H1 (cell line): ENCODE measurements at regions not wholly inside any gene's neighbourhood (a gene's known extent, or its start where the extent isn't known, plus 50 kb on each side); places are given as distances from the start of the nearest gene placed in this dataset.

Experiments
- CTCF ChIA-PET: fragments of 300-600 bp; sonication (Branson Sonifier 250); formaldehyde crosslinking; loops from one replicate; lab custom pipeline; 2021; ENCODE audit not compliant: partially characterized antibody; lab: Charles Lee
- POLR2A ChIA-PET: fragments of 300-600 bp; sonication (Branson Sonifier 250); formaldehyde crosslinking; loops from one replicate; lab custom pipeline; 2021; ENCODE audit warnings: inconsistent platforms; ENCODE audit not compliant: partially characterized antibody; lab: Charles Lee
- DNase-seq, 2 experiments: peaks; one replicate each; pipeline versions ENCODE4 v3.0.0 to v3.0.0-alpha.2; 2010 to 2022; ENCODE audit warnings: low spot score in 2 of 2, low read depth in 1 of 2, mixed read lengths in 1 of 2
- FAIRE-seq: peaks from 2 replicates; lab custom pipeline; 2011; peaks lifted over from hg19 to GRCh38; lab: Jason Lieb, UNC
- H2AFZ ChIP-seq: 2 replicates; pipeline ENCODE4 v1.8.1; 2012; ENCODE audit warnings: low read length, inconsistent platforms
- H2AK5ac ChIP-seq: 2 replicates; pipeline ENCODE4 v1.6.1; 2013; ENCODE audit warnings: low read depth, low read length
- H2BK120ac ChIP-seq: replicated peaks from 2 replicates; pipeline ENCODE3; 2013; ENCODE audit warnings: low read depth, low read length, inconsistent platforms
- H2BK12ac ChIP-seq: 2 replicates; pipeline ENCODE4 v1.6.1; 2013; ENCODE audit warnings: low read depth, low read length
- H2BK15ac ChIP-seq: 2 replicates; pipeline ENCODE4 v1.6.1; 2013; ENCODE audit warnings: low read length
- H2BK20ac ChIP-seq: 2 replicates; pipeline ENCODE4 v1.6.1; 2013; ENCODE audit warnings: low read length
- H2BK5ac ChIP-seq: 2 replicates; pipeline ENCODE4 v1.6.1; 2013; ENCODE audit warnings: low read depth, low read length
- H3K14ac ChIP-seq: 2 replicates; pipeline ENCODE4 v1.6.1; 2013; ENCODE audit warnings: inconsistent platforms; ENCODE audit not compliant: insufficient read length
- H3K18ac ChIP-seq: 2 replicates; pipeline ENCODE4 v1.6.1; 2013; ENCODE audit warnings: low read length; ENCODE audit errors: extremely low read depth
- H3K23ac ChIP-seq: 2 replicates; pipeline ENCODE4 v1.6.1; 2013; ENCODE audit warnings: inconsistent platforms; ENCODE audit not compliant: insufficient read length
- H3K23me2 ChIP-seq: 2 replicates; pipeline ENCODE4 v1.6.1; 2013; ENCODE audit warnings: low read depth, low read length
- H3K27ac ChIP-seq: 2 replicates; pipeline ENCODE4 v1.6.1; 2011; ENCODE audit warnings: low read depth, low read length, inconsistent platforms
- H3K27me3 ChIP-seq, 4 experiments: replicated peaks in 1 of 4; 1 replicate in 1 of 4; 2 replicates in 3 of 4; pipeline versions ENCODE4 v1.6.1 to v1.8.1; 2011 to 2013; ENCODE audit warnings: low read length in 3 of 4, mild to moderate bottlenecking in 3 of 4, inconsistent platforms in 2 of 4, mixed read lengths in 2 of 4, moderate library complexity in 1 of 4; ENCODE audit not compliant: control insufficient read depth in 3 of 4, insufficient read depth in 3 of 4; ENCODE audit errors: extremely low read depth in 1 of 4
- H3K36me3 ChIP-seq, 4 experiments: 2 replicates each; pipeline versions ENCODE4 v1.6.1 to v1.8.1; 2011 to 2013; ENCODE audit warnings: mild to moderate bottlenecking in 4 of 4, low read length in 3 of 4, moderate library complexity in 2 of 4, control low read depth in 1 of 4, inconsistent platforms in 1 of 4; ENCODE audit not compliant: insufficient read depth in 4 of 4, control insufficient read depth in 2 of 4
- H3K4ac ChIP-seq: replicated peaks from 2 replicates; pipeline ENCODE3; 2013; ENCODE audit warnings: low read length, low read depth, mixed read lengths, inconsistent platforms; ENCODE audit not compliant: insufficient read length
- H3K4me1 ChIP-seq, 4 experiments: replicated peaks in 1 of 4; 1 replicate in 1 of 4; 2 replicates in 3 of 4; pipeline versions ENCODE4 v1.6.1 to v1.8.1; 2011 to 2013; ENCODE audit warnings: low read length in 3 of 4, inconsistent platforms in 2 of 4, mixed read lengths in 1 of 4; ENCODE audit not compliant: insufficient read depth in 4 of 4, control insufficient read depth in 3 of 4
- H3K4me2 ChIP-seq, 2 experiments: 2 replicates each; pipeline versions ENCODE4 v1.6.1 to v1.8.1; 2011 to 2013; ENCODE audit warnings: low read depth in 2 of 2, low read length in 2 of 2, control low read depth in 1 of 2, inconsistent platforms in 1 of 2, mild to moderate bottlenecking in 1 of 2; ENCODE audit not compliant: insufficient read depth in 1 of 2
- H3K4me3 ChIP-seq, 4 experiments: fragments of 200-600, 300-600 bp in 1 of 4; sonication (generic), shearing (Covaris generic), sonication (Bioruptor Twin) in 1 of 4; 2 replicates each; pipeline versions ENCODE4 v1.5.1 to v1.8.1; 2011 to 2016; ENCODE audit warnings: low read length in 4 of 4, low read depth in 3 of 4, control low read depth in 2 of 4, inconsistent platforms in 2 of 4, mild to moderate bottlenecking in 2 of 4, mixed read lengths in 1 of 4, moderate library complexity in 1 of 4; ENCODE audit not compliant: insufficient read depth in 2 of 4; ENCODE audit errors: extremely low read depth in 1 of 4
- H3K56ac ChIP-seq: replicated peaks from 2 replicates; pipeline ENCODE3; 2013; ENCODE audit warnings: low read depth, mild to moderate bottlenecking, mixed read lengths, low read length, inconsistent platforms; ENCODE audit not compliant: insufficient read length
- H3K79me1 ChIP-seq: 2 replicates; pipeline ENCODE4 v1.6.1; 2013; ENCODE audit warnings: low read depth, low read length, control low read depth
- H3K79me2 ChIP-seq, 2 experiments: 2 replicates each; pipeline versions ENCODE4 v1.6.1 to v1.8.1; 2012 to 2013; ENCODE audit warnings: low read length in 2 of 2, mild to moderate bottlenecking in 2 of 2, inconsistent platforms in 1 of 2; ENCODE audit not compliant: insufficient read depth in 2 of 2, control insufficient read depth in 1 of 2
- H3K9ac ChIP-seq, 4 experiments: replicated peaks in 1 of 4; 1 replicate in 1 of 4; 2 replicates in 3 of 4; pipeline versions ENCODE4 v1.6.1 to v1.8.1; 2011 to 2013; ENCODE audit warnings: low read depth in 3 of 4, low read length in 3 of 4, control low read depth in 2 of 4, mild to moderate bottlenecking in 2 of 4, moderate library complexity in 2 of 4, inconsistent platforms in 1 of 4; ENCODE audit errors: extremely low read depth in 1 of 4
- H3K9me3 ChIP-seq, 2 experiments: 2 replicates each; pipeline versions ENCODE4 v1.6.1 to v1.8.1; 2012 to 2013; ENCODE audit warnings: mild to moderate bottlenecking in 2 of 2, moderate library complexity in 2 of 2, control low read depth in 1 of 2, inconsistent platforms in 1 of 2, low read depth in 1 of 2, low read length in 1 of 2, mixed read lengths in 1 of 2; ENCODE audit not compliant: insufficient read depth in 2 of 2
- H4K20me1 ChIP-seq, 2 experiments: replicated peaks in 1 of 2; 2 replicates each; pipeline versions ENCODE3 to v1.8.1; 2011 to 2013; ENCODE audit warnings: inconsistent platforms in 2 of 2, low read length in 2 of 2, mild to moderate bottlenecking in 1 of 2; ENCODE audit not compliant: insufficient read depth in 2 of 2, control insufficient read depth in 1 of 2
- H4K5ac ChIP-seq: 2 replicates; pipeline ENCODE4 v1.6.1; 2013; ENCODE audit warnings: low read length, low read depth, mixed read lengths, inconsistent platforms; ENCODE audit not compliant: insufficient read length
- H4K8ac ChIP-seq: 2 replicates; pipeline ENCODE4 v1.8.0; 2013; ENCODE audit warnings: mild to moderate bottlenecking, moderate library complexity, low read length, inconsistent platforms; ENCODE audit not compliant: insufficient read depth; ENCODE audit errors: extremely low read depth
- H4K91ac ChIP-seq: replicated peaks from 2 replicates; pipeline ENCODE3; 2013; ENCODE audit warnings: low read length, mixed read lengths, inconsistent platforms; ENCODE audit not compliant: insufficient read length
- ATF3 ChIP-seq: IDR thresholded peaks from 2 replicates; pipeline ENCODE4 v1.6.1; 2011; ENCODE audit warnings: low read depth, mild to moderate bottlenecking, low read length; ENCODE audit not compliant: insufficient read depth
- E2F6 ChIP-seq: IDR thresholded peaks from 2 replicates; pipeline ENCODE4 v1.6.1; 2012; ENCODE audit warnings: inconsistent platforms
- EP300 ChIP-seq, 2 experiments: IDR thresholded peaks; 1 replicate in 1 of 2; 2 replicates in 1 of 2; pipeline ENCODE4 v1.6.1; 2011 to 2012; ENCODE audit warnings: low read depth in 2 of 2, low read length in 2 of 2, mild to moderate bottlenecking in 2 of 2, borderline replicate concordance in 1 of 2, inconsistent platforms in 1 of 2, moderate library complexity in 1 of 2
- GTF2F1 ChIP-seq: IDR thresholded peaks from 2 replicates; pipeline ENCODE4 v1.6.1; 2012; ENCODE audit warnings: low read depth, low read length, improper control_type of control experiment, borderline replicate concordance
- KDM1A ChIP-seq: fragments of 200-600, 300-600 bp; sonication (generic); IDR thresholded peaks from 2 replicates; pipeline ENCODE4 v1.7.1; 2016; ENCODE audit warnings: mild to moderate bottlenecking, low read length, borderline replicate concordance
- MAFK ChIP-seq: IDR thresholded peaks from 2 replicates; pipeline ENCODE4 v1.6.1; 2012; ENCODE audit warnings: low read depth, mild to moderate bottlenecking, improper control_type of control experiment, low read length
- NRF1 ChIP-seq: IDR thresholded peaks from 2 replicates; pipeline ENCODE4 v1.6.1; 2011; ENCODE audit warnings: mild to moderate bottlenecking, low read depth, low read length, improper control_type of control experiment
- POLR2AphosphoS5 ChIP-seq: IDR thresholded peaks from 2 replicates; pipeline ENCODE4 v1.6.1; 2011; ENCODE audit warnings: low read depth, low read length
- RNF2 ChIP-seq: fragments of 200-900, 300-1000 bp; sonication (generic); IDR thresholded peaks from 2 replicates; pipeline ENCODE4 v1.7.1; 2016; ENCODE audit warnings: borderline replicate concordance, low read depth, mild to moderate bottlenecking, antibody characterized with exemption, low read length; ENCODE audit not compliant: poor library complexity, severe bottlenecking; ENCODE audit errors: missing control alignments
- SIX5 ChIP-seq: IDR thresholded peaks from 2 replicates; pipeline ENCODE4 v1.6.1; 2011; ENCODE audit warnings: mild to moderate bottlenecking, low read depth, low read length
- SP4 ChIP-seq: IDR thresholded peaks from 2 replicates; pipeline ENCODE4 v1.6.1; 2012; ENCODE audit warnings: low read length, inconsistent platforms
- TAF1 ChIP-seq: IDR thresholded peaks from 2 replicates; pipeline ENCODE4 v1.6.1; 2011; ENCODE audit warnings: mild to moderate bottlenecking, low read depth, low read length
- USF2 ChIP-seq: IDR thresholded peaks from 2 replicates; pipeline ENCODE4 v1.6.1; 2011; ENCODE audit warnings: low read length, improper control_type of control experiment
- YY1 ChIP-seq: IDR thresholded peaks from 2 replicates; pipeline ENCODE4 v1.6.1; 2011; ENCODE audit warnings: low read depth, mild to moderate bottlenecking, low read length

GRCh38 chr4:154958121-154958520, 177.0 kb downstream of the RBM46 start:
- Histone ChIP-seq H3K36me3 (no peaks in the 10 kb centered on the region), H3K56ac (no peak overlapping the region), H2BK5ac (no peak overlapping the region), H2BK20ac (no peak overlapping the region), H3K79me2 (no peaks in the 10 kb centered on the region), H4K8ac (no peak overlapping the region), H3K14ac (no peak overlapping the region), H3K27ac (no peak overlapping the region), H3K27me3 (no peaks in the 10 kb centered on the region), H4K20me1 (no peaks in the 10 kb centered on the region), H2AFZ (no peak overlapping the region), H3K9ac (no peak overlapping the region), H2BK120ac (no peak overlapping the region), H3K23me2 (no peaks in the 10 kb centered on the region), H3K79me1 (no peaks in the 10 kb centered on the region), H4K5ac (no peak overlapping the region), H3K9me3 (no peaks in the 10 kb centered on the region), H3K4me3 (no peak overlapping the region), H4K91ac (no peak overlapping the region), H3K4ac (no peak overlapping the region), H2BK12ac (no peak overlapping the region), H3K18ac (no peak overlapping the region), H2BK15ac (no peak overlapping the region), H3K4me2 (no peak overlapping the region), H2AK5ac (no peak overlapping the region), H3K4me1 (peaks cover 0 to 2% (median 0%) of the 10 kb centered on the region in 4 experiments; a peak in 4 of 7 replicates), H3K23ac (no peak overlapping the region)
- CTCF ChIA-PET = no interaction called here
- DNase-seq = no peak
- POLR2A ChIA-PET = no interaction called here
- no peak for FAIRE-seq
- no peak for TF ChIP-seq YY1
- no peak for TF ChIP-seq GTF2F1
- no peak for TF ChIP-seq EP300 (IDR thresholded peaks at IDR 0.05; ENCODE audit: borderline replicate concordance in 1 of 2, low read depth in 2 of 2, low read length in 2 of 2)
- TF ChIP-seq TAF1 = no peak
- TF ChIP-seq SIX5 = no peak
- TF ChIP-seq MAFK = no peak
- no peak for TF ChIP-seq SP4
- TF ChIP-seq ATF3 = no peak
- TF ChIP-seq POLR2AphosphoS5 = no peak
- no peak for TF ChIP-seq KDM1A
- TF ChIP-seq E2F6 = no peak
- TF ChIP-seq USF2 = no peak
- no peak for TF ChIP-seq NRF1
- TF ChIP-seq RNF2 = no peak
